ENCODE measurements at regions not wholly inside any gene's neighbourhood (a gene's known extent, or its start where the extent isn't known, plus 50 kb on each side); places are given as distances from the start of the nearest gene placed in this dataset.

GRCh38 chr10:128859738-128860386, 607.2 kb upstream of the MGMT start:
- no peak for DNase-seq (ENCODE audit: low spot score)

GRCh38 chr10:128860574-128860973, 606.5 kb upstream of the MGMT start:
- DNase-seq (ENCODE audit: low spot score) = no peak

GRCh38 chr10:128861018-128861901, 605.8 kb upstream of the MGMT start:
- no peak for DNase-seq (ENCODE audit: low spot score)

GRCh38 chr10:128863411-128863810, 603.6 kb upstream of the MGMT start:
- no peak for DNase-seq (ENCODE audit: low spot score)

GRCh38 chr10:128863823-128864405, 603.1 kb upstream of the MGMT start:
- DNase-seq (ENCODE audit: low spot score) = no peak

- no peak for DNase-seq (ENCODE audit: low spot score)
Observed at GRCh38 chr10:128864554-128865295, 602.3 kb upstream of the MGMT start.

- DNase-seq (ENCODE audit: low spot score) = no peak
Observed at GRCh38 chr10:128865436-128866195, 601.4 kb upstream of the MGMT start.

- DNase-seq (ENCODE audit: low spot score) = no peak
Observed at GRCh38 chr10:128866551-128866950, 600.5 kb upstream of the MGMT start.

- no peak for DNase-seq (ENCODE audit: low spot score)
Observed at GRCh38 chr10:128867210-128867609, 599.8 kb upstream of the MGMT start.

GRCh38 chr10:128867819-128868218, 599.2 kb upstream of the MGMT start:
- no peak for DNase-seq (ENCODE audit: low spot score)

- no peak for DNase-seq (ENCODE audit: low spot score)
Observed at GRCh38 chr10:128868481-128868880, 598.6 kb upstream of the MGMT start.

GRCh38 chr10:128869101-128869749, 597.8 kb upstream of the MGMT start:
- DNase-seq (ENCODE audit: low spot score) = no peak

- no peak for DNase-seq (ENCODE audit: low spot score)
Observed at GRCh38 chr10:128870830-128871597, 596.0 kb upstream of the MGMT start.

GRCh38 chr10:128871671-128872231, 595.3 kb upstream of the MGMT start:
- DNase-seq (ENCODE audit: low spot score) = no peak

GRCh38 chr10:128873411-128874054, 593.5 kb upstream of the MGMT start:
- DNase-seq (ENCODE audit: low spot score) = no peak

- no peak for DNase-seq (ENCODE audit: low spot score)
Observed at GRCh38 chr10:128874331-128874730, 592.7 kb upstream of the MGMT start.

GRCh38 chr10:128875030-128875744, 591.9 kb upstream of the MGMT start:
- no peak for DNase-seq (ENCODE audit: low spot score)

- DNase-seq (ENCODE audit: low spot score) = peak; percentile 59
Observed at GRCh38 chr10:128875956-128876736, 590.9 kb upstream of the MGMT start.

All from AG20443 (cell line).